SK-MEL-5 (cell line): ENCODE measurements at regions not wholly inside any gene's neighbourhood (a gene's known extent, or its start where the extent isn't known, plus 50 kb on each side); places are given as distances from the start of the nearest gene placed in this dataset.

ENCODE experiments used
- DNase-seq: peaks from one replicate; pipeline ENCODE4 v3.0.0-alpha.2; 2016; ENCODE audit warnings: low read depth, low spot score
- in situ Hi-C: cut with HindIII; loops from 2 replicates; pipeline ENCODE4 v1.10.0; 2016; ENCODE audit warnings: low sequenced_read_pairs, high pct_unique_total_duplicates, low pct_unique_long_range_greater_than_20kb
- small RNA-seq, 2 experiments: library from RNA; depleted of rRNA; stranded (forward); fragments of <200 nt; gene quantifications; one replicate each; pipeline ENCODE3, GENCODE V24; 2014

DNA sequence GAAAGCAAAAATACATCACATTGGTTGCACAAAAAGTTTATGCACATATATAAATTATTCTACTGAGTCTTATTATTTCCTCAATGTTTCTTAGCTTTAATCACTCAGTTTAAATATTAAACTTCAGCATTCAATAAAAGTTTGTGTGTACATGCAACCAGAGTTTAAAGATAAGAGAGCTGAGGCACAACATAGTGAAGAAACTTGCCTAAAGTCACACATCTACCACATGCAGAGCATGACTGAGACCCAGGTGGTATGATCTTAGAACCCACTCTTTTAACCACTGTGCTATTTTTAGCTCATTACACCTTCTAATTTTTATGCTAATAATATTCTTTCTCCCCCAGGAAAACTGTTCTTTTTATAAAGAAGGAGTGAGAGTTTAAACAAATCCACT, 96.1 kb upstream of the GOLIM4 start:
- in situ Hi-C loops = no loop called here

DNA sequence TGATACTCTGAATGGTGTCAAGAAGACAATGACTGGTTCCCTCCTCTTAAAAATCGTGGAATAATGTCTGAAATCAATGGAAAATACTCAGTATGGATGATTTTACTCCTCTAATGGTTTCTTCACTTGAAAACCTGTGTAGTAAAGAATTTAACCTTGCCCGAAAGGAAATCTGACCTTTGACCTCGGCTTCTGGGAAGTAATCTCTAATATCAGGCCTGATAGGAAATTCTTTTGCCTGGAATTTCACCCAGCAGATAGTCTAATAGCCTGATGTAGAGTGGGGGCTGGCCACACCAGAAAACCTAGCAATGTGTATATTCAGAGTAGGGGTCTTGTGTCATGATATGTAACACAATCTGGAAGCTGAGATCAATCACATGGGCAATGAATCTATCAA, 91.5 kb upstream of the GOLIM4 start:
- DNase-seq = no peak
- in situ Hi-C loops = no loop called here

More for the DNA sequence above, 96.1 kb upstream of the GOLIM4 start:
- DNase-seq = no peak

DNA sequence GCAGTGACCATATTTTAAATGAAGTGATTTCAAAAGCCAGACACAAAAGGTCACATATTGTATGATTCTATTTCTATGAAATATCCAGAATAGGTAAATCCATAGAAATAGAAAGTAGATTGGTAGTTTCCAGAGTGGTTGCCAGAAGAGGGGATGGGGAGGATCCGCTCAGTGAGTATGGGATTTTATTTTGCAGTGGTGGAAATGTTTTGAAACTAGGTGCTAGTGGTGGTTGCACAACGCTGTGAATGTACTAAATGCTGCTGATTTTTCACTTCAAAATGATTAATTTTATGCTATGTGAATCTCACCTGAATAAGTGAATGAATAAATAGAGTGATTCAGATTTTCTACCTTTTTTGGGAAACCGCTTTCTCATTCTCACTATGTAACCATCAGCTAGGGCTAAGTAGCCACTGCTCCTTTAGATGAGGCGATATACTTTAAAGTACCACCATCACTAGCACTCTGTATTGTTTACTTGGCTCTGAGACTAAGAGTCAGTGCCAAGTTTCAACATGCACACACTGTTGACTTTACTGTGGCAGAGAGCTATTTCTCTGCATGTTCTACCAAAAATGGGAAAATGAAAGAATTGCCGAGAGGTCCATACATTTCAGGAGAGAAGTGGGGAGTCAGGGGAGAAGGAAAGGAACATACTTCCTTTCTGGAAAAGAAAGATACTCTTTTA, 90.7 kb upstream of the GOLIM4 start:
- in situ Hi-C loops = no loop called here

DNA sequence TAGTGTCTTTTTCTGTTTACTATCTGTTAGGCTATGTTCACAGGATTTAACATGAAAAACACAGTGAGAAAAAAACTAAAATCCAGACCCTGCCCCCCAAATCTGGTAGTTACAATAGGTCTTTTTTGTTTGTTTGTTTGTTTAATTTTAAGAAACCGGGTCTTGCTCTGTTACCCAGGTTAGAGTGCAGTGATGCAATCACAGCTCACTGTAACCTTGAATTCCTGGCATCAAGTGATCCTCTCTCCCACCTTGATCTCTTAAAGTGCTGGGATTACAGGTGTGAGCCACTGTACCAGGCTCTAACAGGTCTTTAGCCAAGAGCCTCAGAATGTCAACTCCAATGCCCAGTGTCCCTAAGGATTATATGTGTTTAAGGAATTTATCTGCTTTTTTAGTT, 88.0 kb upstream of the GOLIM4 start:
- no peak for DNase-seq
- in situ Hi-C loops = no loop called here

More for the DNA sequence above, 90.7 kb upstream of the GOLIM4 start:
- DNase-seq = no peak

DNA sequence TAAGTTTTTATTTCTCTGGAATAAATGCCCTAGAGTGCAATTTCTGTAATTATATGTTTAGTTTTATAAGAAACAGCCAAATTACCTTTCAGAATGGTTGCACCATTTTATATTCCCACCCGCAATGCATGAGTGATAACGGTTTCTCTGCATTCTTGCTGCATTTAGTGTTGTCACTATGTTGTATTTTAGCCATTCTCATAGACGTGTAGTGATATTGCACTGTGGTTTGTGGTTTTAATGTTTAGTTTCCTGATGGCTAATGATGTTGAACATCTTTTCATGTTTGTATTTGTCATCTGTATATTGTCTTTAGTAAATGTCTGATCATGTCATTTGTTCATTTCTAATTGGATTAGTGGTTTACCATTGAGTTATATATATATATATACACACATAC, 73.0 kb upstream of the GOLIM4 start:
- DNase-seq = no peak
- in situ Hi-C loops = no loop called here

DNA sequence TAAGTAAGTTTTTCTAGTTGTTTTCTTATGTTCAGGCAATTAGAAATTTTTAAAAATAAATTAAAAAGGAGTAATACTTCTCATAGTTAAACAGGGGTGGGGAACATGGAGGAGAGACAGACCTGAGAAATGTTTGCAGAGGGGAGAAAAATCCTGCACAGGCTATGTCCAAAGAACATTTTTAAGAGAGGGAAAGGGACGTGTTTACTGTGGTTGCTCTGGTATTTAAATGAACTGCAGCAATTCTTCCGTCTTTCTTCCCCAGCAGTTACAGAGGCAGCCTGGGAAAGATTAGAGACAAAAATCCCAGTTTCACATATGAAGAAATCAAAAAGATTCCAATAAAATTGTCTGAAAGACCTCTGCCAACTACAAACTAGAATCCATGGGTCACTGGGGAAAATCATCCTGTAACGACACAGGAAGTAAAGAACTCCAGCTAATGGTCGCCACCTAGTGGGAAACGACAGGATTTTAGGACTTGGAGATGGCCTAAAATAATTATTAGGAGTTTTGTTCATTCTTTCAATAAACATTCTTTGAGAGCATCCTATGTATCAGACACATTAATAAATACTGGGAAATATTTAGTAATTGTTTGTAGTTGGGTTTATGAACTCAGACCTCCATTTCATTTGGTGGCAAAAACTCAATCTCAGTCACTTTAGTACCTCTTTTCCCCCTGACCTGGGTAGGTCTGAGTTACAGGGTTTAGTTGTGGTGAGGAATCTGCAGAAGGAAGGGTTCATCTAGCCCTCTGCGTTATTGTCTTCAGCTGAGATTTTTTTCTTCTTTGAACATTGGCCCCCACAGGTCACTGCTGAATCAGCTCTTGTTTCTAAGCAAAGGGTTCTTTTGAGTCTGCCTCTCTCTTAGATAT, 69.9 kb upstream of the GOLIM4 start:
- in situ Hi-C loops = no loop called here
- peak; percentile 83 for DNase-seq

DNA sequence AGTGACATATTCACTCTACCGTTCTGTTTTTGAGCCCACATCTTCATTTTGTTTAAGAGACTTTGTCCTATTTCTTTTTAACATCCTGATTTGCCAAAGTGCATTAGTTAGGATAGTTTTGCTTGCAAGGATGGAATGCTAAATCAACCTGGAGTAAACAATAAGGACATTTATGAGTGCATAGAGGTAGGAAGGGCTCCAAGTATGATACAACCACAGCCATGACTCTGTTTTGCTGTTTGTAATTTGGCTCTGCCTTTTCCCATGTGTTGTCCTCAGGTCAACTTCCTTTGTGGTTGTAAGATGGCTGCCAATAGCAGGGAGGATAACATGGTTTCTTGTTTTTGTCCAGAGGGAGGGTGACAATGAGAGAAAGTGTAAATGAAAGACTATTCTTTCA, 66.4 kb upstream of the GOLIM4 start:
- in situ Hi-C loops = no loop called here

DNA sequence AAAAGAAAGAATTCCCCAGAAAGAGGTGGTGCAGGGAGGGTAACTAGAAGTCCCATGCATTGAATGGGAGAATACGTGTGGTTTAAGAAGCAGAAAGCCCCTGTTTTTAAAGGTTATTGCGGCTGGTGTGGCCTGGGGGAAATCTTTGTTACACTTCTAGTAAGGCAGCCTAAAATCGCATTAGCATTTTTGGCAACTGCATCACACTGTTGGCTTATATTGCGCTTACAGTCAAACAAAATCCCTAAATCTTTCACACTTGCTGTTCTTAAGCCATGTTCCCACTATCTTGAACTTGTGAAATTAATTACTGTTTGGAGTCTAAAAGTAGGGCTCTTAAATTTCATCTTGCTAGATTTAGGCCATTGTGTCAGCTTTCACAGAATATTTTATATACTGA, 66.0 kb upstream of the GOLIM4 start:
- no peak for DNase-seq
- in situ Hi-C loops = no loop called here

More for the DNA sequence above, 66.4 kb upstream of the GOLIM4 start:
- DNase-seq = no peak

DNA sequence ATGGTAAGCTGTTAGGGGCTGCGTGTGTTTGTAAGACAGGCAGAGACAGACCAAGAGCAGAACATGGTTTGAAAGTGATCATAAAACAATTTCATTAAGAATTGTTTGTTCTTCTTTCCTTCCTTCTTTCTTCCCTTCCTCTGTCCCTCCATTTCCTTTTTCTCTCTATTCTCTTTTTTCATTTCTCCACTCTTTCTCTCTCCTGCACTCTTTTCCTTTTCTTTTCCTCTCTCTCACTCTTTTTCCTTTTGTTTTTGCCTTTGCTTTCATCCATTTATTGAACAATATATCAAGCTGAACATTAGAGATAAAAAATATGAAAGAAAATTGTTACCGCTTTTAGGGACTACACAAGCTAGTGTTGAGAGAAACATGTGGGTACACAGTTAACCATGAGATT, 62.2 kb upstream of the GOLIM4 start:
- in situ Hi-C loops = no loop called here
- no peak for DNase-seq

DNA sequence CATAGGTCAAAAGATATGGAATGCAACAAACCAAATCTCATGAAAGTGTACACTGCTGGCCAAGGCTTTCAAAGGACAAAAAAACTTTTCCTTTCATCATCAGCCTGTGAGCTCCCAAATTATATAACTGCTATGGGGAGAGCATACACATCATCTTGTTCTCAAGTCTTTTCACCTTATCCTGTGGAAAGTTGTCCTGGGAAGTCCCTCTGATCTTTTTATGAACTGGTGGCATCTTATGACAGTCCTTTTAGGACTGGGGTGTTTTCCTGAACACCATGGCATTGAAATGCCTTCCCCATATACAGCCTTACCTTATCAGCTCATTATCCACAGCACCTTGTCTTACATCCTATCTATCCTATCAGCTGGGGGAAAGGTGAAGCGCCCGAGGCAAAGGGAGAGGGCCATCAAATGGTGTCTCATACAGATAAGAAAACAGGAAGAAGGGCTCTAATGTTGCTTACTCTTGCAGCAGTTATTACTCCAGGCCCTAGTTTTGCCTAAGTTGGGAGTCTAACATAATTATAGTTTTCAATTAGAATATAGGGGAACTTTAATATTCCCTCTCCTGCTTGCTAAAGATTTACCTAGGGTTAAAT, 61.5 kb upstream of the GOLIM4 start:
- in situ Hi-C loops = no loop called here

DNA sequence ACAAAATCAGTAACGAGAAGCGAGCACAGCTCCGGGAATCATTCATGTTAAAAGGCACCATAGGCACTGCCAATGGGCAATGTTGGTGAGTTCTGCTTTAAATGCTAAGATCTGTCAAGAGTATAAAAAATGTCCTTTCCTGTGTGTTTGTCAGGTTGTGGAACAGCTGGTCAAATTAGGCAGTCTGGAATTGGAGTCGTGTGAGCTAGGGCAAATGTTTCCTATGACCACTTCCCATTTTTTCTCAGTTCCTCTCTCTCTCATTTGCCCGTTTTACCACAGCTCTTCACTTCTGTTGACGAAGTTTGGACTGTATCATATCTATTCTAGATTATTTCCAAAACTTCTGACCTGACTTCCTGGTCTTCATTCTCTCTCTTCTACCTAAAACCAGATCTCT, 60.8 kb upstream of the GOLIM4 start:
- in situ Hi-C loops = no loop called here
- no peak for DNase-seq

More for the DNA sequence above, 61.5 kb upstream of the GOLIM4 start:
- DNase-seq = no peak

DNA sequence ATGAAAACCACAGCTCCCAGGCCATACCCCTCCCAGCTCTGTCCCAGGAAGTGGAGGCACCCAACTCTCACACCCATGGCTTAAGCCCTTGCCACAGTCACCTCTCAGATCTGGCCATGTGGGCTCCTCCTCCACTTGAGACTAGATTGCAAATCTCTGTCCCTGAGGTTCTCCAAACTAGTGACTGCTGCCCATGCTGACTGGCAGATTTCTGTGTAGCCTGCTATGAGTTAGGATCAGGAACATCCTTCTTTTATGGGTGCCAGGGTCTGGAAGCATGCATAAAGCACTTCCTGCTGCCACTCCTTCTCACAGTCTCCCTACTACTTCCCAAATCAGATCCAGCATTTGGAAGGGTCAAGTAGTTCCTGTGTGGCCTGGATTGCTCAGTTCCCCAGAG, 59.6 kb upstream of the GOLIM4 start:
- no peak for DNase-seq
- in situ Hi-C loops = no loop called here

DNA sequence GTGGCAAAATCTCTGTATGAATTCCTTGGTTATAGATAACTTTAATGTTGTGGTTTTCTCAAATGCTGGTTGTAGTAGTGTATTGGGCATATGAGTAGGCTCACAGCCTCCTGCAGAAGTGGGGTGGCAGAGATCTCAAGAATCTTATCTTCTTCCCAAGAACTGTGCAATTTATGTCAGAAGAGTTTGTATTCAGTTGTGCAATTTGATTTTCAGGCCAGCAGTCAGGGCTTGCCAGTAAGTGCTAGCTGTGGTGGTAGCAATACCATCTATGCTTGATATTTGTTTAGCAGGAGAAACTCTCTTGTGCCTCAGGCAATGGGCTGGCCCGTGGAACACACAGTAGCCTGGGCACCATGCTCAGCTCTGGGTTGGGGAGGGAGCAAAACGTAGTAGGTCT, 58.4 kb upstream of the GOLIM4 start:
- DNase-seq = no peak
- in situ Hi-C loops = no loop called here

DNA sequence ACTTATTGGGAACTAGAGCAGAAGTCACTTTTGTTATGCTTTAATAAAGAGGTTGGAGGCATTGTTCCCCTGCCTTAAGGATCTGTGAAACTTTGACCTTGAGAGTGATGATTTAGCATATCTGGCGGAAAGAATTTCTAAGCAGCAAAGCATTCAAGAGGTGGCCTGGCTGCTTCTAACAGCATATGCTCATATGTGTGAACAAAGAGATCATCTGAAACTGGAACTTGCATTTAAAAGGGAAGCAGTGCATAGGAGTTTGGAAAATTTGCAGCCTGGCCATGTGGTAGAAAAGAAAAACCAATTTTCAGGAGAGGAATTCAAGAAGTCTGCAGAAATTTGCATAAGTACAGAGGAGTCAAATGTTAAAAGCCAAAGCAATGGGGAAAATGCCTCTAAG, 56.4 kb upstream of the GOLIM4 start:
- DNase-seq = no peak
- in situ Hi-C loops = no loop called here

Small RNAs in the stretch of these regions (small RNA-seq; reads per million reads assigned to genes)
- gene MIR551B (0.02 to 0.19 reads per million in 2 experiments), gene RNU2-20P (0.04 to 0.53 reads per million in 2 experiments)
